ENCODE measurements at regions not wholly inside any gene's neighbourhood (a gene's known extent, or its start where the extent isn't known, plus 50 kb on each side); places are given as distances from the start of the nearest gene placed in this dataset.

DNA sequence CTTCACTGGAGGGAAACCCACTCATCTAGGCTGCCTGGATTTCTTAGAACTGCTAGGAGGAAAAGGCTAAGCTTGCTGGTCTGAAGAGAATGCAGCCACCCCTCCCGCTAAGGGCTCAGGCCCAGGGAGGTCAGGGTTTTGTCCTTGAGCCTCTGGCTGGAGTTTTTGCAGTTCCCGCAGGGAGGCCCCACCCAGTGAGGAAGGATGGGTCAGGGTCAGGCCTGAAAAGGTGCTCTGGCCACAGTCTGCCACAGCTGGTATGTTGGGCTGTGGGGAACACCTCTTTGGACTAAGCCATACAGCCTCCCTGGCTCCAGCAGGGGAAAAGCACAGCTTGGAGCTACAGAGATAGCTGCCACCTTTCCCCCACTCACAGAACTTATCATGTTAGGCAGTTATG, 71.4 kb upstream of the PAPPA2 start:
- TF ChIP-seq, protein P1, sequence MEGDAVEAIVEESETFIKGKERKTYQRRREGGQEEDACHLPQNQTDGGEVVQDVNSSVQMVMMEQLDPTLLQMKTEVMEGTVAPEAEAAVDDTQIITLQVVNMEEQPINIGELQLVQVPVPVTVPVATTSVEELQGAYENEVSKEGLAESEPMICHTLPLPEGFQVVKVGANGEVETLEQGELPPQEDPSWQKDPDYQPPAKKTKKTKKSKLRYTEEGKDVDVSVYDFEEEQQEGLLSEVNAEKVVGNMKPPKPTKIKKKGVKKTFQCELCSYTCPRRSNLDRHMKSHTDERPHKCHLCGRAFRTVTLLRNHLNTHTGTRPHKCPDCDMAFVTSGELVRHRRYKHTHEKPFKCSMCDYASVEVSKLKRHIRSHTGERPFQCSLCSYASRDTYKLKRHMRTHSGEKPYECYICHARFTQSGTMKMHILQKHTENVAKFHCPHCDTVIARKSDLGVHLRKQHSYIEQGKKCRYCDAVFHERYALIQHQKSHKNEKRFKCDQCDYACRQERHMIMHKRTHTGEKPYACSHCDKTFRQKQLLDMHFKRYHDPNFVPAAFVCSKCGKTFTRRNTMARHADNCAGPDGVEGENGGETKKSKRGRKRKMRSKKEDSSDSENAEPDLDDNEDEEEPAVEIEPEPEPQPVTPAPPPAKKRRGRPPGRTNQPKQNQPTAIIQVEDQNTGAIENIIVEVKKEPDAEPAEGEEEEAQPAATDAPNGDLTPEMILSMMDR (IDR thresholded peaks at IDR 0.05), result no peak
- no peak for TF ChIP-seq POLR2A (IDR thresholded peaks at IDR 0.05)

Data from esophagus squamous epithelium (tissue), 4 donors.